Cardiac muscle cell (in vitro differentiated cells and primary cell): ENCODE measurements at regions not wholly inside any gene's neighbourhood (a gene's known extent, or its start where the extent isn't known, plus 50 kb on each side); places are given as distances from the start of the nearest gene placed in this dataset.

Experiments
- DNase-seq, 2 donors: peaks; one replicate each; pipeline versions ENCODE4 v3.0.0 to v3.0.0-alpha.2; 2010 to 2017; ENCODE audit warnings: low read depth in 1 of 2, low spot score in 1 of 2
- H3K27ac ChIP-seq: fragments of 200-600 bp; sonication (generic); 2 replicates; pipeline ENCODE4 v1.5.1; 2016
- H3K27me3 ChIP-seq: fragments of 200-600 bp; sonication (generic); 2 replicates; pipeline ENCODE4 v1.6.0; 2016; ENCODE audit warnings: control low read depth
- H3K36me3 ChIP-seq: fragments of 200-600 bp; sonication (generic); 2 replicates; pipeline ENCODE4 v1.5.1; 2016; ENCODE audit warnings: control low read depth
- H3K4me1 ChIP-seq: fragments of 200-600 bp; sonication (generic); 2 replicates; pipeline ENCODE4 v1.8.1; 2017; ENCODE audit warnings: low read depth, mild to moderate bottlenecking, mixed run types
- H3K4me3 ChIP-seq: fragments of 200-600 bp; sonication (generic); 2 replicates; pipeline ENCODE4 v1.5.1; 2016; ENCODE audit warnings: mild to moderate bottlenecking
- H3K9me3 ChIP-seq: fragments of 200-600 bp; sonication (generic); 2 replicates; pipeline ENCODE4 v1.5.1; 2017; ENCODE audit warnings: low read depth, mild to moderate bottlenecking, control low read depth
- TF ChIP-seq, protein P1 (sequence below): IDR thresholded peaks from 2 replicates; pipeline ENCODE4 v1.5.1; 2012; ENCODE audit warnings: low read depth, mild to moderate bottlenecking, low read length

DNA sequence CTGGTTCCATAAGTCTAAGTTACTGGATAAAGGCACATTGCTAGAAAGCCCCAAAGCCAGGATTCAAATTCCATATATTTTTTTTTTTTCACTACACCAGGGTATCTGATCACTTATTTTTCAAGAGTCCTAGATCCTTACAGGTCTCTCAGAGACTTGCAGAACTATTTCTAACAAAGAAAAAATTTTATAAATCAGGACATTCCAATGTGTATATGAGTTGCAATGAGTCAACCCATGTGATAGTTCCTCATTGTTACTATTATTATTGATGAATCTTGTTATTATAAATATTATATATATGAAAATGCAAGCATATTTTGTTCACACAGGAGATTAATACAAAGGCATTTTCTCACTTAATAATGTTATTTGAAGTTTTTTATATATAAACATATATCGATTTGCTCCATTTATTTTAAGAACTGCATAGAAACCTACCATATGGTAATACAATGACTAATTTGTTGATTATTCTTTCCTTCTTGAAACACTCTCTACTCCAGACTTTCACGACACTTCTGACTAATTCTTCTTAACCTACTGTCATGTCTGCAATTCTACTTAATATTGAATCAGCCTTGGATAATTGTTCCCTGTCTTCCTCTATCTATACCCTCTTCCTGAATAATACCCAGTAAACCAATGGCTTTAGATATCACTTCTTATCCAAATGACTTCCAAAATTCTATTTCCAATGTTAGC lies 968.4 kb upstream of the NRXN1 start:
- no peaks in the 10 kb centered on the region for H3K4me1 ChIP-seq
- H3K9me3 ChIP-seq: no peaks in the 10 kb centered on the region
- H3K27me3 ChIP-seq: no peaks in the 10 kb centered on the region
- no peak for DNase-seq
- no peak overlapping the region for H3K27ac ChIP-seq
- no peaks in the 10 kb centered on the region for H3K36me3 ChIP-seq
- no peak overlapping the region for H3K4me3 ChIP-seq
- TF ChIP-seq, protein P1, sequence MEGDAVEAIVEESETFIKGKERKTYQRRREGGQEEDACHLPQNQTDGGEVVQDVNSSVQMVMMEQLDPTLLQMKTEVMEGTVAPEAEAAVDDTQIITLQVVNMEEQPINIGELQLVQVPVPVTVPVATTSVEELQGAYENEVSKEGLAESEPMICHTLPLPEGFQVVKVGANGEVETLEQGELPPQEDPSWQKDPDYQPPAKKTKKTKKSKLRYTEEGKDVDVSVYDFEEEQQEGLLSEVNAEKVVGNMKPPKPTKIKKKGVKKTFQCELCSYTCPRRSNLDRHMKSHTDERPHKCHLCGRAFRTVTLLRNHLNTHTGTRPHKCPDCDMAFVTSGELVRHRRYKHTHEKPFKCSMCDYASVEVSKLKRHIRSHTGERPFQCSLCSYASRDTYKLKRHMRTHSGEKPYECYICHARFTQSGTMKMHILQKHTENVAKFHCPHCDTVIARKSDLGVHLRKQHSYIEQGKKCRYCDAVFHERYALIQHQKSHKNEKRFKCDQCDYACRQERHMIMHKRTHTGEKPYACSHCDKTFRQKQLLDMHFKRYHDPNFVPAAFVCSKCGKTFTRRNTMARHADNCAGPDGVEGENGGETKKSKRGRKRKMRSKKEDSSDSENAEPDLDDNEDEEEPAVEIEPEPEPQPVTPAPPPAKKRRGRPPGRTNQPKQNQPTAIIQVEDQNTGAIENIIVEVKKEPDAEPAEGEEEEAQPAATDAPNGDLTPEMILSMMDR: no peak

DNA sequence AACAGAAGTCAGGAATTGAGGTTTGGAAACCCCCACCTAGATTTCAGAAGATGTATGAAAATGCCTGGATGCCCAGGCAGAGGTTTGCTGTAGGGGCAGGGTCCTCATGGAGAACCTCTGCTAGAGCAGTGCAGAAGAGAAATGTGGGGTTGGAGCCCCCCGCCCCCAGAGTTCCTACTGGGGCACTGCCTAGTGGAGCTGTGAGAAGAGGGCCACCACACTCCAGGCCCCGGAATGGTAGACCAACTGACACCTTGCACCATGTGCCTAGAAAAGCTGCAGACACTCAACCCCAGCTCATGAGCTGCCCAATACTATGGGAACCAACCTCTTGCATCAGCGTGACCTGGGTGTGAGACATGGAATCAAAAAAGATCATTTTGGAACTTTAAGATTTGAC lies 967.0 kb upstream of the NRXN1 start:
- Histone ChIP-seq H3K9me3 (no peaks in the 10 kb centered on the region), H3K4me1 (peaks cover 8% of the 10 kb centered on the region), H3K27ac (no peak overlapping the region), H3K36me3 (no peaks in the 10 kb centered on the region), H3K27me3 (no peaks in the 10 kb centered on the region), H3K4me3 (no peak overlapping the region)
- TF ChIP-seq, protein P1: no peak
- DNase-seq: no peak

GRCh38 chr2:51997571-51997970 lies 965.6 kb upstream of the NRXN1 start:
- Histone ChIP-seq H3K9me3 (no peaks in the 10 kb centered on the region), H3K27ac (no peak overlapping the region), H3K36me3 (no peaks in the 10 kb centered on the region), H3K4me1 (peaks cover 8% of the 10 kb centered on the region), H3K27me3 (no peaks in the 10 kb centered on the region), H3K4me3 (no peak overlapping the region)
- TF ChIP-seq, protein P1: peak; percentile 12
- DNase-seq: peak in 1 of 2 donors; percentile 15

DNA sequence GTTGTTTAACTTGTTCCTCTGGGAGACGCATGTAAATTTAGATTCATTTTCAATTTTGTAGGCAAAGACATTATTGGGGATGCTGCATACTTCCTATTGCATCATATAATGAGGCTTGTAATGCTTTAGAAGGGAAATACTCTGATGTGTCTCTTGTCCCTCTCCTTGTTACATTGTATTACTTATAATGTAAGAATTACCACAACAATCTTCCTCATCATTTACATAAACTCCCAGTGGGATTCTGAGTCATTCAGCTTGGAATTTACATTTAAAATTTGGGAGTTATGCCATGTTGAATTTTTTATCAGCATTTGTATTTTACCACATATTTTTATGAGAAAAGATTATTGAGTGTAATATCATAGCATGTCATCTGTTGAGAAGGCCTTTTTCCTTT lies 963.4 kb upstream of the NRXN1 start:
- H3K27ac ChIP-seq: no peak overlapping the region
- DNase-seq: peak in 1 of 2 donors; percentile 81
- no peaks in the 10 kb centered on the region for H3K36me3 ChIP-seq

DNA sequence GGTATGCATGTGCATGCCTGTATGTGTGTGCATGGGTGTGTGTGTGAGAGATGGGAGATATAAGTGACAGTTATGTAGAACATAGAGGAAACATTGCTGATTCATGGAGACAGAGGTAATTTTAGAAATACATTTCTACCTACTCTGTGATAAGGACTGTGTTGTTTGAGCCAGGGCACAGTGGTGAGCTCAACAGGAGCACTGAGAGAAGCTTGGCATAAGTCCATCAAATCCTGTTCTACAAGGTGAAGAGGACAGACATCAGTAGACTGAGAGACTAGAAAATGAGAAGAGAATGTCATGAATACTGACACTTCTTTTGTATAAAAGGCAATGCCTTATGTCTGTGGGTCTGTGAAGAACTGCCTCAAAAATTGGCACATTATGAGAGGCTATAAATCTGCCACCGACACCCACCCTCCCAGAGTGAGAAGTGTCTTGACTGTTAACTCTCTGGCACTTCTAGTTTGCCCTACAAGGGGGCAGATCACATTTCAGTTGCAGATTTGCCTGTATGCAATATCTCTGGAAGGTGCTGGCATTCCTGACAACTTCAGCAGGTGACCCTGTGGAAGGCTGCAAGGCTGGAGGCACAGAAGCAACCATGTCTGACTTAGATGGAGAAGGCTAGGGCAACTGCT lies 962.3 kb upstream of the NRXN1 start:
- H3K9me3 ChIP-seq: no peaks in the 10 kb centered on the region
- H3K27ac ChIP-seq: no peak overlapping the region
- no peaks in the 10 kb centered on the region for H3K27me3 ChIP-seq
- H3K4me1 ChIP-seq: peaks cover 11% of the 10 kb centered on the region
- no peak overlapping the region for H3K4me3 ChIP-seq
- H3K36me3 ChIP-seq: no peaks in the 10 kb centered on the region
- DNase-seq: peak in 1 of 2 donors; percentile 22
- TF ChIP-seq, protein P1: no peak

More for the DNA sequence above, 963.4 kb upstream of the NRXN1 start:
- Histone ChIP-seq H3K9me3 (no peaks in the 10 kb centered on the region), H3K4me3 (no peak overlapping the region), H3K27me3 (no peaks in the 10 kb centered on the region), H3K4me1 (peaks cover 11% of the 10 kb centered on the region)
- TF ChIP-seq, protein P1: no peak
